GM19238 (cell line): ENCODE measurements at regions not wholly inside any gene's neighbourhood (a gene's known extent, or its start where the extent isn't known, plus 50 kb on each side); places are given as distances from the start of the nearest gene placed in this dataset.

Experiments used
- DNase-seq: peaks from one replicate; pipeline ENCODE4 v3.0.0; 2011; ENCODE audit warnings: low spot score; ENCODE audit not compliant: insufficient read length

DNA sequence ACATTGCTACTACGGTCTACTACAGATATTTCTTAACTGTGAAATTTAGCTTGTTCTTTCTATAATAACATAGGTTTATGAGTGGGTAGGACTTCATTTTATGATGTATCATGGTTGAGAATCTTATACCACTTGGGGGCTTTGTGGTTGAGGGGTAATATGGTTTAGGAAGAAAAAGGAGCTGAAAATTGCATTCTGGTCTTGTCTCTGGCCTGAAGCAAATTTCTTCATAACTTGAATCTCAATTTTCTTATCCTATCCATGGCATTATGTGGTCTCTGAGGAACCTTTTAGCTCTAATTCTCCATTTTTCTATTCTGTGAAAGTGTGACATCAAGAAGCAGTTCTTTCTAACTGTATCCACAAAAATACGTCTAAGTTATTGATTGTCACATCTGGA is 341.0 kb downstream of the SOX2 start:
- no peak for DNase-seq

DNA sequence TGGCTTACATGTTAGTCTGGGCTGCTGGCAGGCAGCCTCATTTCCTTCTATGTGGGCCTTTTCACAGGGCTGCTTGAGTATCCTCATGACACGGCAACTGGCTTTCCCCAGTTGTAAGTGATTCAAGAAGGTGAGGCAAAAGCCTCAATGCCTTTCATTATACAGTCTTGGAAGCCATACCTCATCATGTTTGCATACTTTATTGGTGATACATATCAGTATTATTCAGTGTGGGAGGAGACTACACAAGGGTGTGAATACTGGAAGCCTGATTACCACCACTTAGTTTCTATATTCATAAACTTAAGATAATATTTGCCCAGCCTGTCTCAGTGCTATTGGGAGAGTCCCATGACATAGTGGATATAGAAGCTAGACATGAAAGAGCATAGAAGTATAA is 346.8 kb downstream of the SOX2 start:
- DNase-seq: no peak

DNA sequence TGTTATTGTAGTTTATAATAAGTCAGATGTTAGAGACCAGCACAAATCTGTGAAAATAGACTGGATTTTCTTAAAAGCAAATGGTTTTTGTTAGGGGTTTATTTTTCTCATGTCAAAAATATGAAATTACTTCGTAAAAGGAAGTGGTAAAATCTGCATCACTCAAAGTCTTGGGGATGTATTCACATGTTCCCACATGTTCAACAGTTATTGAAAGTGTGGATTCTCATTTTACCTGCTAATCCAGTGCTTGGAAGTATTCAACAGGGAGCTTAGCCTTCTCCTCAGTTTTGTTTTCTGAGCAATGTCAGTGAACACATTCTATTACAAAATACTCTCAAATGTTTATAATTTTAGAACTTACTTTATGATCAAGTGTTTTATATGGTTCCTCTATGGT is 352.0 kb downstream of the SOX2 start:
- no peak for DNase-seq

- DNase-seq: no peak
Measured at GRCh38 chr3:182067423-182067822, 355.7 kb downstream of the SOX2 start.

DNA sequence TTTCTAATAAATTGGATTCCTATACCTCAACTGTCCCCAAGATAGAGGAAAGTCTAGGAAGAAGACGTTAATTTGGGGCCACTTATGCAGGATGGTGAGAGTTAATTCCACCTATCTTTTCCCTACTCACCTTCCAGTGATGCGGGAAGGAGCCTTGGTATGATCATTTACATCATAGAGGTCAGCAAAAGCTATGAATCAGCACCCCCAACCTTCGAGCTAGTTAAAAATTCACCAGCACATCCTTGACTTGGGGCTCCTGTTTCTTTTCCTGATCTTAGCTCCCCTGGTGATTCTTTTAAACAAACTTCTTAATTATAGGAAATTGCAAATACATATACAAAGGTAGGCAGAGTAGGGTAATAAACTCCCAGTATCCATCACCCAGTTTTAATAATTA is 366.6 kb downstream of the SOX2 start:
- no peak for DNase-seq

GRCh38 chr3:182078929-182079328 is 367.2 kb downstream of the SOX2 start:
- DNase-seq: no peak

DNA sequence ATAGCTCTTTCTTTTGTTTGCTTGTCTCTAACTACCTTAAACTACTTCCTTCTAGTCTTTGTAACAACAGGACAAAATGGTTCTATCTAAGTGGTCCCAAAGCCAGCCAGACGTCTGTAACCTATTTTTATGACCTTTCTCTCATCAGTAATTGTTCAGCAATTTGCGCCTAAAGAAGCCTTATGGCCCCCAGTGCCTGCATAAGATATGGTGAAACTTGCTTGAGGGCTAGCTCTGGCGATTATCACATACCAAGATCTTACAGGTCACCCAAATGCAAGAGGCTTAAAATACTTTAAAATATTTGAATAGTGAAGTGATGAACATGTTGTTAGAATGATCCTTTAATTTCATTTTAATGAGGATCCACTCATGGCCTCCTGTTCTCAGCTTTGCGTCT is 369.4 kb downstream of the SOX2 start:
- DNase-seq: no peak

DNA sequence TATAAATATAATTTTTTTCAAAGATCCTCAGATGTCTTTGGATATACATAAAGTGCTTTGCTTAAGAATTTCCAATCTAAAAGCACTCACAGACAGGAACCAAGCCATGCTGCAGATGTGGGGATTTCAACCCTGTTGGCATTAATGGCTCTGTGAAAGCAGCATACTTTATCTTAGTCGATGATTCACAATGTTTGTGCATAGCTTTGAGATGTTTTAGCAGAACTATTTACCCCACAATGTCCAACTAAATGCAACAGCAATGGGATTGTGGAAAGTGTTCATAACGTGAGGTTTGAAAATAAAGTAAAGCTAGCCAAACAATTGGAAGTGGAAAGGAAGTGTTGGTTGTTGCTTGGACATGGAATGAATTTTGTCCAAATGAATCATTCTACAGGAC is 371.4 kb downstream of the SOX2 start:
- DNase-seq: no peak

DNA sequence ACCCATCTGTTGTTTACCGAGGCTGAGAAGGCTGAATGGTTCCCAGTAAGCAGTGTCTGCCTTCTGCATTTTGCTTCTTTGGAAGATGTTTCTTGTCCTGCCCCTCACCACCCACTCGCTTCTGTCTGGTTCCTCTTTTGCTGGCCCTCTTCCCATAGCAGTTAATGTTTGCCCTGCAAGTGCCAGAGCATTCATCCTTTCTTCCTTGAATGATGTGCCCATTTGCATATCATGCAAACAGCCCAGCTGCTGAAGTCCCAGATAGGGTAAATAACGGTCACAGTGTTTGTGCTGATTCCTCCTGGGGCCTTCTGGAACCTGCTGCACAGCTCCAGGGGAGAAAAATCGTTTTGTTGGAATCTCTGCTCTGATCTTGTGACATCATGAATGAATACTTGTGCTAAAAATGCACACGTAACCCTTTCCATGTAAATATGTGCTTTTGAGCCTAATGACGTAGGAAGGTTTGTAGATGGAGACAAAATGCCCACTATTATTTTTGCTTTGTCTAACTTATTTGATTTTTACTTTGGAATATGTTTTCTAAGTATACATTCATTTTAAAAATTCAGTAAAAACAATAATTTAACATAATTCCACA is 381.0 kb downstream of the SOX2 start:
- no peak for DNase-seq

GRCh38 chr3:182094321-182094720 is 382.6 kb downstream of the SOX2 start:
- DNase-seq: no peak

- DNase-seq: no peak
Measured at GRCh38 chr3:182104881-182105280, 393.2 kb downstream of the SOX2 start.

GRCh38 chr3:182105875-182106274 is 394.1 kb downstream of the SOX2 start:
- DNase-seq: no peak

GRCh38 chr3:182108371-182108770 is 396.6 kb downstream of the SOX2 start:
- no peak for DNase-seq

DNA sequence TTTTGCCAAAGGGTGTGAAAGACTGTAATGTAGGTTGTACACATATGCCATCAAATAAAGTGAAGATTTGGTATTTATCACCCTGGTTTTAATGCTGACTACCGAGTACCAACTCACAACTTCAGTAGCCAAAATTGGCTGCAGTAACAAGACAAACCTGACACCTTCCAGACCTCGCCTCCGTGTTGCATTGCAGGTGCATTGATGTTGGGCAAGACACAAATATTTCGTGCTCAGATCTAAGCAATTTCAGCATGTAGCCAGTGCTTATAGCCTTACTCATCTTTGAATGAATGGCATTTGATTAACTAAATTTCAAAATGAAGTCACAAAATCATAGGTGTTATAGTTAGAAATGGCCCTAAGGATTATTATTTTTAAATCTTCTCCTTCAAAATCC is 400.2 kb downstream of the SOX2 start:
- no peak for DNase-seq

DNA sequence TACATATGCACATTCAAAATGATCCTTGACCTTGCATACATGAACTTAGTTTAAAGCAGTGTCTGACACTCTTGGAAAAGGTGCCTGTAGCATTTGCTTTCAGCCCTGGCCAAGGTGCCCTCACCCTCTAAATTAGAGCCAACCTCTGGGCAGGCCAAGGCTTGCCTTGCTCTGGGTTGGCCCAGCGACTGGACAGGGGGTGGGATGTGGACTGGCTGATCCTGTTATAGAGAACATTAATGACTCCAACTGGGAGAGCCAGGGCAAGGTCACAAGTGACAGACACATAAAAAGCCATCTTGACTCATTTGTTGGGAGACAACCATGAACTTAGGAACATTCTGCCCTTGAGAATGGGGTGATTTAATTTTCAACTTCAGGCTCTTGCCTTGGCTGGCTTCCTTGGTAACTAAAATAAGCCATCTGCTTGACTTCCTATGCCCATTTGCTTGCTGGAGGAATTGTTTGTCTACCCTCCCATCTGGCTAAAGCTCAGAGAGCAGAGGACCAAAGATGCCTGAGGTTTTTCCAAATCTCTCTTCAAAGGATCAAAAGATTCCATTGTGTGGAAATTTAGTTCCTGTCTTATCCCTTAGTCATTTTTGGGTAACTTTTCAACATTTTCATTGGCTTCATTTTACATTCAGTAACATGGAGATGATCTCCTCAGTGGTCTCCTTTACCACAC is 403.7 kb downstream of the SOX2 start:
- DNase-seq: no peak

- no peak for DNase-seq
Measured at GRCh38 chr3:182116386-182116785, 404.7 kb downstream of the SOX2 start.

DNA sequence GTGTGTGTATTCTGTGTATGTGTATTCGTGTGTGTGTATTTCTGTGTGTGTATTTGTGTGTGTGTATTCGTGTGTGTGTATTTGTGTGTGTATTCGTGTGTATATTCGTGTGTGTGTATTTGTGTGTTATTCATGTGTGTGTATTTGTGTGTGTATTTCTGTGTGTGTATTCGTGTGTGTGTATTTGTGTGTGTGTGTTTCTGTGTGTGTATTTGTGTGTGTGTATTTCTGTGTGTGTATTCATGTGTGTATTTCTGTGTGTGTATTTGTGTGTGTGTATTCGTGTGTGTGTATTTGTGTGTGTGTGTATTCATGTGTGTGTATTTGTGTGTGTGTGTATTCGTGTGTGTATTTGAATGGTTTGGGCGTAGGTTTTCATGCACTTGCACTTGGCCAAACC is 405.4 kb downstream of the SOX2 start:
- no peak for DNase-seq

DNA sequence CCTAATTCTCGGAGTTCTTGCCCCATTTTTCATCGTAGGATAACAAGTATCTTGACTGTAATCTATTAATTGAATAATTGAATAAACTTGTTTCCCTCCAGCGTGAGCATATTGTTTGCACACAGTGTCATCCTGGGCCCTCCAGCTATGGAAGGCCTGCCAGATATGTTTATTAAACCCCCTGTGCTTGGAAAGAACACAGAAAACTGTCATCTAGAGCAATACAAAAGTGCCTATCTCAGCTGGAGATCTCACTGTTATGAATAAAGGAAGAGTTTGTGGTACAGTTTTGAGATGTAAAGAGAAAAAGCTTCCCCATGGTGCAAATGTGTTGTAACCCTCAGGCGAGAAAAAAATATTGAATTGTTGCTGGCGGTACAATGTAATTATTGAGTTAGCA is 405.9 kb downstream of the SOX2 start:
- DNase-seq: no peak

DNA sequence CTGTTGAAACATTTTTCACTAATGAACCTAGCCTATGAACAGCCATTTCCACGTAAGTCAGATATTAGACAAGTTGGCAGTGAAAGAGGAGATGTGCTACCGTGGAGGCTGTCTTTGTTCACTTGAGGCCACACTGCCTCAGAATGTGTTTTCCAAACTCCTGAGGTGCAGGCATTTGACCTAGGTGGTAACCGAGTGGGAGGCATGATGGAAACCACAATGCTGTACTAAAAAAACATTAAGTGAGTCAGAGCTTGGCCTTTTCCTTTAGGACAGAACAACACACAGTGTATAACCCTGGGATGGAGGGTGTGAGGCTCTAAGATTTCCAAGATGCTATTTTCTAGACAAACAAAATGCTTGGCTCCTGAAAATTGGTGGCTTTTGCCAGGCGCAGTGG is 406.3 kb downstream of the SOX2 start:
- no peak for DNase-seq

DNA sequence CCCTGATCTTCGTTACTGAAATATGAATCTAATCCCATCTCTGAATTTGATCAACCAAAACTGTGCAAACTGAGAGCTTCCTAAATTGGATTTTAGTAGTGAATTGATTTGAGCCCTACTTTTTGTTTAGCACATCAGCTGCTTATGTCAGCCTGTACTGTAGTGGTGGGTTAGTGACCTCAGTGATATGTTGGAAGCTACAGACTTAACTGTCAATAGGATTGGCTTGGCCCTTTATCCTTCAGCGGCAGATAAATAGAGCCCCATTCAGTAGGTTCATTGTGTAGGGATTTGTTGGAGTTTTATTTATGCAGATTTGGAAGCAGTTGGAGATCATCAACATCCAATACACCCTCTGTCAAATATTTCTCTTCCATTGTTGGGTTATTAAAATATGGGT is 409.7 kb downstream of the SOX2 start:
- DNase-seq: no peak

DNA sequence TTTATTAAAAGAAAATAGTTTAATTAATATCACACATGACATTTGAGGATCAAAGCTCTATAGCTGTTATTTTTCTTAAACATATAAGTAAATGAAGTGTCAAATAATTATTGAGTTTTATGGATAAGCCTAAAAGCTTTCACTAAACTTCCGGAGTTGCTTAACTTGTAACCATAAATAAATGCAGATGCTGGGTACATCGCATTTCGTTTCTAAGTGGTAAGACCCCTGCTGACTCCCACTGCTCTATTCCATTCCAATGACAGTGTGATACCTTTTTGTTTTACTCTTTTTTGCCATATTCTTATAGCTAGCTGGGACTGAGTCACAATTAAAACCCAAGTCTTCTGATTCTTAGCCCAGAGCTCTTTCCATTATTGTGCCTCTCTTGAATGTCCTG is 411.1 kb downstream of the SOX2 start:
- no peak for DNase-seq

DNA sequence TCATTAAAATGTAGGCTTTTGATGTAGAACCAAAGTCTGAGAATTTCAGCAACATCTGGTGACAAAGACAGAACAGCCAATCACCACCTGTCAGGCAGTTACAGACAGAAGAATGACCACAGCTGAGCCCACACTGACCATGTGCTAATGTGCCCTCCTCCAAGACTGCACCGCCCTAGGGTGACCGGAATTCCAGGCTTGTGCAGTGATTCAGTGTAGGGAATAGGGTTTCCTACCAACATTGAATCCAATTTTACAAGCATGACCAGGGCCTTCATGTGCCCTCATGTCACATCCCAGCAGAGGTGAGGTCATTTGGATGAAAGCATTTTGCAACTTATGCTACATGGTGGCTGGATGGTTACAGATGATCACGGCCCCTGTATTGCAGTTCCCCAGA is 412.5 kb downstream of the SOX2 start:
- no peak for DNase-seq

- no peak for DNase-seq
Measured at GRCh38 chr3:182124716-182125115, 413.0 kb downstream of the SOX2 start.

DNA sequence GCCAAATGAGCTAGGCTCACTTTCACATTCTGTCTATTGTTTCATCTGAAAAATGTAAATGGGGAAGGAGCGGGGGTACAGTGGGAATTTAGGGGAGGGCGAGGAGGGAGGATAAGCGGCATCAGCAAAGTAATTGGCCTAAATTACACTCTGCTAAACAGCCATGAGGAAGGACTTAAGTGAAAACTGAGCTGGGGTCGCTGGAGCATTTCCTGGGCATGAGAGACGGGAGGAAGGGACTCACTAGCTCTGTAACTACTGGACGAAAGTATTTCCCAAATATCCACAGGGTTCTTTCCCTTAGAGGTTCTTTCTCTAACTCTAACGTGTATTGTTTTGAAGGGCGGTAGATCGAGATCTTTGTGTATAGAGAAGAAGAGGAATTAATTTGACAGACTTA is 418.0 kb downstream of the SOX2 start:
- DNase-seq: no peak
